ENCODE measurements at regions not wholly inside any gene's neighbourhood (a gene's known extent, or its start where the extent isn't known, plus 50 kb on each side); places are given as distances from the start of the nearest gene placed in this dataset.
"Not testable (repeated sequence)": the region's sequence is repeated elsewhere in the genome, so short reads cannot be mapped to it uniquely, and the experiment has no call there.

DNA sequence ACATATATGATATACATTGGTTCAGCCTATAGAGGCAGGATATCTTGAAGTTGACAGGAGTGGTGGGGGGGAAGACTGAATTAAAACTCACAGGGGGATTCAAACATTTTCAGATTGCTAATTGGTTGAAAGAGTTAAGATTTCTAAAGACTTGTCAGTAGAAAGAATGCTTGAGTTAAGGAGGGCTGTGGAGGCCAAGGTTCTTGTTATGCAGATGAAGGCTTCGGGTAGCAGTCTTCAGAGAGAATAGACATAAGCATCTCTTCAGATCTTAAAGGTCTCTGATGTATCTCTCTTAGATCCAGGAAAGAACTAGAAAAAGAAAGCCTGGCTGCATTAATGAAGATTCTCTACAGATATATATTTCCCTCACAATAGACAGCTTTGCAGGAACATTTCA is 209.8 kb upstream of the SEMA3D start:
- no peak for FAIRE-seq

GRCh38 chr7:85392789-85393188 is 205.9 kb upstream of the SEMA3D start:
- no peak for DNase-seq (ENCODE audit: insufficient read length, low spot score)
- no peak for FAIRE-seq

More for the DNA sequence above, 209.8 kb upstream of the SEMA3D start:
- DNase-seq (ENCODE audit: insufficient read length, low spot score) = no peak

DNA sequence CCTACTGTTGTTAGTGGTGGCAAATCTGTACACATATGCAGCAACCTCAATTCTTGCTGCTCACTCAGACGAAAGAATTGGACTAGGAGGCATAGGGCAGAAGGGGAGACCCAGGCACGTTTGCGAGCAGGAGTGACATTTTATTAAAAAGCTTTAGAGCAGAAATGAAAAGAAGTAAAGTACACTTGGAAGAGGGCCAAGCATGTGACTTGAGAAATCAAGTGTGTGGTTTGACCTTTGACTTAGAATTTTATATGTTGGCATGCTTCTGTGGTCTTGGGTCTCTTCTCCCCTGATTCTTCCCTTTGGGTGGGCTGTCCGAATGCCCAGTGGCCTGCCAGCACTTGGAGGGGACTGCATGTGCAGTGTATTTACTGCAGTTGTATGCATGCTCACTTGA is 205.5 kb upstream of the SEMA3D start:
- DNase-seq (ENCODE audit: insufficient read length, low spot score) (no peak), FAIRE-seq (no peak)

GRCh38 chr7:85386460-85386859 is 199.6 kb upstream of the SEMA3D start:
- FAIRE-seq (no peak), DNase-seq (ENCODE audit: insufficient read length, low spot score) (no peak)

DNA sequence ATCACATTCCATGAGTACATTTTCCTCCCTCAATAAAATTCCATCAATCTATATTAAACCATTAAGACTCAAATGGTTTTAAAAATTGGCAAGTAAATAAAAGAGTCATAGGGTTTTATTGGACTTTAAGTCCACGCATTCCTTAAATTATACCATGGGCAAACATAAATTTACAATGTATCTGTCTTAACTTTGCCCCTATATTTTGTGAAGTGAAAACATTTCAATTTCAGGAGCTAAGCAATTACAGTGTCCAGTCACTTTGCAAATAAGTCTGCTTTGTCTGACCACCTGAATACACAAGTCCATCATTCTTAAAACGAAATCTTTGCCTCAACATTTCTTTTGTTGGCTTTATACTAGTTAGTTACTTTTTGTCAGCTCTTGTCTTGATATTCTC is 197.5 kb upstream of the SEMA3D start:
- no peak for DNase-seq (ENCODE audit: insufficient read length, low spot score)
- FAIRE-seq = no peak

DNA sequence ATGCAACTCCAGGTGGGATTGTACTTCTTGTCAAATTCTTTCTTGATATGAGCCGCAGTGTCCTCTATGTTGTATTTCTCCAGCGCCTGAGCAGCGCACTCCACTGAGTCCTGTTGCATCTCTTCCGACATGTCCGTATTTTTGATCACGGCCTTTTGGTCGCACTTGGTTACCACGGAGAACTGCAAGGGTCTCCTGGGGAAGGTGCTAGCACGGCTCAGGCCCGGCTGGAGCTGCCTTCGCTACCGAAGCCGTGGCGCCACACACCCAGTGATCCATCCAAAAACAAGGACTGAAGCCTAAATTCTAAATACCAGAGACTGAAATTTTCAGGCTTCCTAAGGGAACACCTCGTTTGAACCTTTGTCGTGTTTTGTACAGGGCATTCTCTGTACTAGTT is 194.4 kb upstream of the SEMA3D start:
- DNase-seq (ENCODE audit: insufficient read length, low spot score) (no peak), FAIRE-seq (no peak)

DNA sequence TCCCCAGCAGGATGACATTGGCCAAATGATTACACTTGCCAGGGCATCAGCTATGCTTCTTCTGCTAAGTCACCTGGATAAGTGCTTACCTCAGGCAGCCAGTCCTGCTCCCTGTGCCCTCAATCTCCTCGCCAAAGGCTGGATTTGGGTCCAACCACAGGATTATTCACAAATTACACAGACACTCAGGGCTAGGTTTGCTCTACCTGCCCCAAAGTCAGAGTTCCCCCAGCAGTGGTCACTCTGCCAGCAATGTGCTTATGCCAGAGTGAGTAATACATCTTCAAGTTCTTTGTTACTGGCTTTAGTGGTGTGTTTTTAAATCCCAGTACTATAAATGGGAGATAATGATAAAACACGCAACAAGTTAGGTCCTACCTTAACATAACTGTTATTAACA is 189.7 kb upstream of the SEMA3D start:
- FAIRE-seq = no peak
- DNase-seq (ENCODE audit: insufficient read length, low spot score) = no peak

- FAIRE-seq (no peak), DNase-seq (ENCODE audit: insufficient read length, low spot score) (no peak)
These were observed 170.1 kb upstream of the SEMA3D start for GRCh38 chr7:85356916-85357315.

- FAIRE-seq (no peak), DNase-seq (ENCODE audit: insufficient read length, low spot score) (no peak)
These were observed 156.6 kb upstream of the SEMA3D start for GRCh38 chr7:85343484-85343883.

DNA sequence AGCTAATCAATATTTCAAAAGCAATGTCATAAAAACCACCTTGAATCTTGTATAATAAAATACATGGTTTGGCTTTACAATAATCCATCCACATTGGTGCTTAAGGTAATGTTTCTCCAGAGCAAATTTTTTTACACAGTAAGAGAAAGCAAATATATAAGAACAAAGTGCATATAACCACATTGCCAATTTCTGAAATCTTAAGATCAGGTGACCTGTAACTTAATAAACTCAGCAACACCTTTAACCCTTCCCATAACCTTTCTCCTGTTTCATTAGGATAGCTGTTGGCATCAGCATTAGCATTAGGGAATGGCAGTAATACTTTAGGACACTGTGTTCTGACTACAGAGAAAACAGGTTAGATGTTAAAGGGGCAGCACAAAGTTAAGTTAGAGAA is 155.9 kb upstream of the SEMA3D start:
- no peak for FAIRE-seq

GRCh38 chr7:85341973-85342372 is 155.1 kb upstream of the SEMA3D start:
- DNase-seq (ENCODE audit: insufficient read length, low spot score) = no peak
- no peak for FAIRE-seq

More for the DNA sequence above, 155.9 kb upstream of the SEMA3D start:
- DNase-seq (ENCODE audit: insufficient read length, low spot score) = no peak

DNA sequence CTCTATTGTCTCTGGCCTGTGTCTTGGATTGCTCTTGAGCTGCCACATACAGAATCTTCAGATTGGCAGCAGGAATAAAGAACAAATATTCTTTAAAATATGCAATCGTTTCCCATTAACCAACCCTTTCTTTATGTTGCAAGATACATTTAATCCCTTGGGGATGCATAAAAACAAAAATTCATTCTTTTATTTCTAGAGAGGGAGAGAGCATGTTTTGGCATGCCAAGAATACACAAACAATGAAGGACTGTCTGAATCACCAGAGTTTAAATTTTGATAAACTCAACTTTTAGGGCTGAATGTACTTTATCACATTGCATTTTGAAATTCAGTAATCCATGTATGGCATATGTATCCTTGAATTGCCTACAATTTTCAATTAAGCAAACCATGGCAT is 154.3 kb upstream of the SEMA3D start:
- DNase-seq (ENCODE audit: insufficient read length, low spot score) (no peak), FAIRE-seq (no peak)

GRCh38 chr7:85336086-85336485 is 149.2 kb upstream of the SEMA3D start:
- no peak for FAIRE-seq

DNA sequence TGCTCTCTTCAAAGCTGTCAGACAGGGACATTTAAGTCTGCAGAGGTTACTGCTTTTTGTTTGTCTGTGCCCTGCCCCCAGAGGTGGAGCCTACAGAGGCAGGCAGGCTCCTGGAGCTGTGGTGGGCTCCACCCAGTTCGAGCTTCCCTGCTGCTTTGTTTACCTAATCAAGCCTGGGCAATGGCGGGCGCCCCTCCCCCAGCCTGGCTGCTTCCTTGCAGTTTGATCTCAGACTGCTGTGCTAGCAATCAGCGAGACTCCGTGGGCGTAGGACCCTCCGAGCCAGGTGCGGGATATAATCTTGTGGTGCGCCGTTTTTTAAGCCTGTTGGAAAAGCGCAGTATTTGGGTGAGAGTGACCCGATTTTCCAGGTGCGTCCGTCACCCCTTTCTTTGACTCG is 148.3 kb upstream of the SEMA3D start:
- DNase-seq (ENCODE audit: insufficient read length, low spot score); FAIRE-seq: not testable (repeated sequence)

More at GRCh38 chr7:85336086-85336485, 149.2 kb upstream of the SEMA3D start:
- DNase-seq (ENCODE audit: insufficient read length, low spot score) = no peak

DNA sequence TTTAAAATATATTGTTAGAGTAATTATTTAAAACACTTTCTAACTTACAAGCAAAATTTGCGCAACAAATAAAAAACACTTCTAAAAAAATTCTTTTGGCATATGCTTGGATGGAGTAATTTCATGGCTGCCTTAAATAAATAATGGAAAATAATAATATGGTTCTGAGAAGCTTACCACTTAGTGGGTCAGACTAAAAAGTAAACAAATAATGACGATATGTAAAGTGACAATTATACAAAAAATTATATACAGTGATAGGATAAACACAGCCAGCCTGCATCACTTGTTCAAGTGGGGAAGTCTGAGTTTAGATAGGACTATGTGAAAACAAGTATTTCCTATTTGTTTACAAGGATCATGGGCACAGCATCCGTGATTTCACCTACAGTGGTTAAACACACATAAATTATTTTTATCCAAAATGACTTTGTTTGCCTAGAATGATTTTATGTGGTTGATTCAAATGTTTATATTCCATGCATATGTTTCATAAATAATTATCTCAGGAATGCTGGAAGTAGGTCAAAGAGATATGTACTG is 141.7 kb upstream of the SEMA3D start:
- DNase-seq (ENCODE audit: insufficient read length, low spot score) = no peak
- no peak for FAIRE-seq

DNA sequence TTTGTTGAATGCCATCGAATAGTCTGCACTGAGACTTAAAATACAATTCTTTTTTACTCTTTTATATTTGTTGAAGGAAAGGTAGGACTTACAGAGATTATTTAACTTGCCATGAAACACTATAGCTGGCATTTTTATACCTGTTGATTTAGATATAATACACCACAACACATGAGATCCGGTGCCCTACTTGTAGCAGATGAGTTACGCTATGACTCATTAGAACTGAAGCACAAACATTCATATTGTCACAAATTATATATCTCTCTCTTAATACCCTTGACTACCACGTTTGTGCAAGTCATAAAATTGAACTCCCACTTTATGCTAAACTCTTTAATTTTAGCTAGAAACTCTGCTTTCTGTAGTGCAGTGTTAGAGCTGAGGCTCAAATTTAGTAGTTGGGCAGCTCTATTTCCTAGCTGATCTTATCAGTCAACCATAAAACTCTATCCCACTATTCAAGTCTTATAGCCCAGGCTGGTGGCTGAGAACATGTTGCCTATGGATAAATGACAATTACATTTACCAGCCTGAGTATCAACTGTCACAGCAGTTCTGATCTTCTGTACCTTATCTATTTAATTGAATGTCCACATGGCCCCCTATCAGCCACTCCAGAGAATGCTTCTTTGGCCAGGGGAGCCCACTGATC is 137.4 kb upstream of the SEMA3D start:
- DNase-seq (ENCODE audit: insufficient read length, low spot score) (no peak), FAIRE-seq (no peak)

- no peak for FAIRE-seq
- DNase-seq (ENCODE audit: insufficient read length, low spot score) = no peak
These were observed 135.4 kb upstream of the SEMA3D start for GRCh38 chr7:85322252-85322651.

DNA sequence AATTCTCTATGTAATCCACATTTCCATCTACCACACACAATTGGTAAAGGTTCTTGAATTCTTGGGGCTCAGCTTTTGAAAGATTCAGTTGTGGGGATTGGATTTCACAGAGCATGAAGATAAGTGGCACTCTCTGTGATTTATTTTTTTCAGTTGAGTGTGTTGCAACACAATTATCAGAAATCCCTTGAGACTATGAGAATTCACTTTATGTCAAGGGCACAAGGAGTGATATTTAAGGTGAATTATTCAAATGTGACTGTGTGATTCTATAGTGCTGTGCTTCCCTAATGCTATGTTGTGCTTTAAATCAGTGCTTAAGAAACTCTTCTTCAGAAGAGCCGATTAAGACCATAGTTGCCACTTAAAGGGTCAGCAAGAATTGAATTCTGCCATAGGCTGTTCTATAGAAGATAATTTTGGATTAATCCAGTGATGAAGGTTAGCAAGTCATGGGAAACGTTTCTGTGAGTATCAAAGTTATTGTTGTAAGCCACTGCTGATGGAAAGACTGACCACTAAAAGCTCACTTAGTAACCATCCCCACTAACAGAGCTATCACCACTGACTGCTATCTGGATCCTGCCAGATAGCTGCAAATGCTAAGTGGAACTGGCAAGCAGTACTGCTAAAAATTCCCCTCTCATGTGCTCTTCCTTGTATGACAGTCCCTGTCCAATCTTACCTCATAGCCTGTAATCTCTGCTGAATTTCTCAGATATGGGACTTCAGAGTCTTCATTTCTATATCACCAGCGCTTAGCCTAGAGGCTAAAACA is 134.0 kb upstream of the SEMA3D start:
- FAIRE-seq (no peak), DNase-seq (ENCODE audit: insufficient read length, low spot score) (no peak)

DNA sequence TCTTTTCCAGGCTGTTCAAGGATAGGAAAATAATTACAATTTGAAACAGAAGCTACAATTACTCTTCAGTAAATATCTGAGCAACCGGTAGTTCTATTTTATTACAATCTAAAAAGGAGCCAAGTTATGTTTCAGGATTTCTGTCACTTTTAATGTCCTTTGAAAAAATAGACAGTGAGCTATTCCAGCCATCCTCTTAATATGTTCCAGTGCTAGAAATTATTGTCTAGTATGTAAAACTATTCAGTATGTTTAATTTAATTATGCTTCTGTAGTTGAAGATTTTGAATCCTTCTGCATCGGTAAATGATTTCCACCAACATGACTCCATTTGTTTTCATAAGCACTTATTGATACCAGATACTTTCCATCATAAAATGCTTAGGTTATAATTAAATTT is 129.6 kb upstream of the SEMA3D start:
- no peak for DNase-seq (ENCODE audit: insufficient read length, low spot score)
- FAIRE-seq = no peak

- FAIRE-seq = no peak
These were observed 123.4 kb upstream of the SEMA3D start for GRCh38 chr7:85310301-85310700.

GRCh38 chr7:85306115-85306514 is 119.3 kb upstream of the SEMA3D start:
- no peak for FAIRE-seq
- no peak for DNase-seq (ENCODE audit: insufficient read length, low spot score)

More at GRCh38 chr7:85310301-85310700, 123.4 kb upstream of the SEMA3D start:
- no peak for DNase-seq (ENCODE audit: insufficient read length, low spot score)

GRCh38 chr7:85294176-85294575 is 107.3 kb upstream of the SEMA3D start:
- DNase-seq (ENCODE audit: insufficient read length, low spot score) (no peak), FAIRE-seq (no peak)
